ENCODE measurements at regions not wholly inside any gene's neighbourhood (a gene's known extent, or its start where the extent isn't known, plus 50 kb on each side); places are given as distances from the start of the nearest gene placed in this dataset.

DNA sequence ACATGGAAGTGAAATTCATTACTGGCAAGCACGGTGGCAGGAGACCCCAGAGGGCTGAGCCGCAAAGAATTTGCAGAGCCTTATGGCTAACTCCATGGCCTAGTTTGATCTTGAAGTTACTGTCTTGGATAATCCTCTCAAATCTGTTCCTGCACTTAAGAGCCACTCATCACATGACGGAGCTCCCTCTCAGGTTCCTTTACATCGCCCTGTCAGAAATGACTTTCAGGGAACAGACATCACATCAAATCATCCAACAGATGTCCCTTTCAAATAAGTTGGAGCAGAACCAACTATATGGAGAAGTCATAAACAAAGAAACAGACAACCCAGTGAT, 328.8 kb upstream of the THBS1 start:
- no peak for TF ChIP-seq CTCF (conservative IDR thresholded peaks at IDR 0.05; ENCODE audit: low read depth, low read length)
- no peak for TF ChIP-seq EZH2 (IDR thresholded peaks at IDR 0.05; ENCODE audit: borderline replicate concordance, low read depth, low read length, poor library complexity, severe bottlenecking)
